A172 (cell line): ENCODE measurements at regions not wholly inside any gene's neighbourhood (a gene's known extent, or its start where the extent isn't known, plus 50 kb on each side); places are given as distances from the start of the nearest gene placed in this dataset.
"Not testable (repeated sequence)": the region's sequence is repeated elsewhere in the genome, so short reads cannot be mapped to it uniquely, and the experiment has no call there.

Source experiments
- DNase-seq: peaks from one replicate; pipeline ENCODE4 v3.0.0-alpha.2; 2015; ENCODE audit warnings: low spot score

GRCh38 chr7:34390103-34390502, 267.9 kb upstream of the NPSR1 start:
- DNase-seq = no peak

DNA sequence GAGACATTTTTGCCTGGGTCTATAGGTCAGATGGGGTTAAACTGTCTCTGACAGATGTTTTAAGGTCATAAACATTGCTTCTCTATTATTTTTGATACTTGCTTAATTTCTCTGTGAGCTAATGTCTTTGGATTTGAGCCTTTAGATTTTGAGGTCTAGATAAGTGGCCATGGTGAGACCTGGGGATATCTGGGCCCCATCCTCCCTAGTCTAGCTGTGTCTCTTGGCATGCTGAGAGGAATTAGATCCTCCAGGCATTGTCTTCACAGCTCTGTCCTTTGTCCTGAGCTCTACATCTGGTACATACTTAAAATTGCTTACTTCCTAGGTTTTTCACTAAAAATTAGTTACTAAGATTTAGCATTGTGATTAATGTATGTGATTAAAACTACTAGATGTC, 265.0 kb upstream of the NPSR1 start:
- no peak for DNase-seq

DNA sequence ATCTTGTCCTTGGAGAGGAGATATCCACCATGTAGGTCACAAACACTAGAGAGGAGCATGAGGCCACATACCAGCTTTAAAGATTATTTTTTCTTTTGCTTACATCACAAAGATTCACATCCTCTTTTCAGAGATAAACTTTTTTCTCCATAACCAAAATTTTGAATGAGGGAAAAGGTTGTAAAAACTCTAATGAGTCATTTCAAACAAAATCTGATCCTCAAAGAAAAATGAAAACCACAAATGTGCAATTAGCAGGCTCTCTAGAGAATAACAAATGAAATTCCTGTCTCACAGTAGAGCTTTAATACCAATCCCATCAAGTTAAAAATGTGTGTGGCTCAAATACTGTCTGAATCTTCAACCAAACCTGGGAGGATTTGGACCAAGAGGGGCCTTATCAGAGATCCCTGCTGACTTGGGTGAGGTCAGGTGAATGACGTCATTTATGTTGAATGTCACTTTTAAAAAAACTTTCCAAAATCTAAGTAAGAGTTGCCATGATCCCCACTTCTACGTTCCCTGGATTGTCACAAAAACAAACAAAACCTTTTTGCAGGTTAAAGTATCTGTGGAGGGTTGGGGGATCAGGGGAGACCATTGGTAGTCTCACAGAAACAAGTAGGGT, 261.5 kb upstream of the NPSR1 start:
- DNase-seq = peak; percentile 35

- no peak for DNase-seq
Measured at GRCh38 chr7:34401776-34402175, 256.2 kb upstream of the NPSR1 start.

DNA sequence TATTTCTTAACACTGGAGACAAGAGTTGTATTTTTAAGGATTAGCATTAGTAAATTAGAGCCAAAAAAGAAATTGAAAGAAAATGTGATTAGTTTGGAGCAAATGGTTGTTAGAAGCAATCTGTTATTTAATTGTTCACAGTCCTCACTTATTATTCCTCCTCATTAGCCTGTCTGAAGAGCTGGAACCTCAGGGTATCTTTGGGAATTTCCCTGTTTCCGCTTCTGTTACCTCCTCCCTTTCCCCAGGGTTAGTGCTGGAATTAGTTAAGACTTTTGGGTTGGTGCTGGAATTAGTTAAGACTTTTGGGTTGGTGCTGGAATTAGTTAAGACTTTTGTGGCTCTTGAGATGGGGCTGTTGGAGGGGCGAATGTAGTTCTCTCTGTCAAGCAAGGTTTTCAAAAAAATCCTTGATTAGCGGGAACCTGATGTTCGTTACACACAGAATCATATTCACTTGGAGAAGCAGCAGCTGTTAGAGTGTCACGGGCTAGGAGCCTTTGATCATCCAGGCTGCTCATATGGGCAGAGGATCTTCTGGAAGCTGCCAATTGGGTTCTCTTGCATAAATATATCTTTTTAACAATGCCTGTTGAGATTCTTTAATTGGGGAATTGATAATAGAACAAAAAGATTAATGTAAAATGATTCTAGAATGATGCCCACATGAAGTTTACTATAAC, 251.0 kb upstream of the NPSR1 start:
- no peak for DNase-seq

DNA sequence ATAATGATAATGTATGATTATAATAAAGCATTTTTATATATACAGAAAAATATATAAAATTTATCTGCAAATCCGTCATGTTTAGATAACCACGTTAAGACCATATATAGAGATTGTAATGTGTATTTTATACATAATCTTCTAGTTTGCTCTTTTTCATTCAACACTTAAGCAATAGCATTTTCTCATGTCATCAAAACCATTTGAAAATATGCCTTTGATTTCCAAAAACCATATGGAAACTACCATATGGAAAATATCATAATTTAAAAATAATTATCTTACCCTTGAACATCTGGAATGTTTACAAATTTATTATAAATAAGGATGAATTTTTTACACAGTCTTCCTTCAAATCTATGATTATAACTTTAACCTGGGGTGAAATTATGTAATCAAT, 250.4 kb upstream of the NPSR1 start:
- DNase-seq = no peak

DNA sequence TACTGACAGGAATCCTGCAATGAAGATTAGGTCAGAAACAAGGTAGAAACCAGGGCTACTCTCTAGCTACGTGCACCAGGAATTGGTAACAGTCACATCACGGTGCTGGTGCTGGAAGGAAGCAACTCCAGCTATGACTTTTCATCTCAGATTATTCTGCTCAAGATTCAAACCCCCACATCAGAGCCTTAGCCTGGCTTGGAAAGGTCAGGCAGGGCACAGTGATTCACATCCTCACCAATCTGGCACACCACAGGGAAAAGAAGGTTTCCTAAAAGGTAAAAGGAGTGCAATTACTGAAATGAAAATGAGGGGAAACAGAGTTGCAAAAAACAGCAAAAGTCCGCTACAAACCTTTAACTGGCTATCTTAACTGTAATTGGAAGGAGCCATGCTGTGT, 240.2 kb upstream of the NPSR1 start:
- peak; percentile 40 for DNase-seq

DNA sequence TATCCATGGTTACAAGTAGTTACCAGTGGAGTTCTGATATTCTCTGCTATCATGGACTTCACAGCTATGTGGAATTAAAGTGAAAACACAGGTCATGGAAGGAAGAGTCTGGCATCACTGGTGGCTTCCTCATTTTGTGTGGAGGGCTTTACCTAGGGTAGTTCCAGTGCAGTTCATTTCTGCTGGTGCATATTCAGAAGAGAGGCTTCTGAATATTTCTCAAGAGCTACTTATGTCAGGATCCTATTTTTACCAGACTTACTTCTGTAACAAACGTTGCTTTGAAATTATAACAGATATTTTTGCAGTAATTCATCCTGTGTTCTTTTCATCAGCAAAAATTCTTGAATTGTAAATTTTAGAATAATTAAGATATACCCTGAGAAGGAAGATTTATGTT, 236.5 kb upstream of the NPSR1 start:
- no peak for DNase-seq

GRCh38 chr7:34425194-34425593, 232.8 kb upstream of the NPSR1 start:
- no peak for DNase-seq

DNA sequence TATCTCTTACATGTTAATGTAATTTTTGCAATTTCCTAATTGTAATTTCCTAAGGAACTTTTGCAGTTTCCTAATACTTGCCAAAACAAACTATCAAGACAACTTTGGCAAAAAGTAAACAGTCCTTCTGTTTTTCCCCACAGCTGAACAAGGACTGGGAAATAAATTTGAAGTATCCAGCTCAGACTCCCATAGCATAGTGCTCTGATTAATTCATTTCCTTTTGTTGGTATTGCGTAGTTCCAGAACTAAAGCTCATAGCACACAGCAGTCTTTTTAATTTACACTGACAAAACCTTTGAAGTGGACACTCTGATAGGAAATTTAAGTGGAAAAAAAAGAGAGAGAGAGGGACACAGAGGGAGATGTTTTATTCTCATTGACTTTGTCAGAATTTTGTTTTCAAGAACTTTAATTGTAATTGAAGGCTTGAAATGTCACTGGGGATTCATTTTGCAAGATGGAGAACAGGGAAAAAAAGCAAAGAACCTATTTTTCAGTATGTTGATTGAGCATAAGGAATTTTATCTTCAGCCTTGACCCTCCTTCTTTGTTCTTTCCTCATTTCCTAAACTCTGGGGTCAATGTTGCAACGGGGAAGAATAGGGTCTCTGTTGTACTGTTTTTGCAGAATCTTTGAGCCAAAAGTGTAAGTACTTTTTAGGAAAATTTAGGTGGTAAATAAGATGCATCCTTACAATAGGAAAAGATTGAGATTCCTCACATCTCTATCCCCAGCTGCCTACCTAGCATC, 232.2 kb upstream of the NPSR1 start:
- DNase-seq = no peak

GRCh38 chr7:34430456-34430855, 227.6 kb upstream of the NPSR1 start:
- DNase-seq = peak; percentile 74

DNA sequence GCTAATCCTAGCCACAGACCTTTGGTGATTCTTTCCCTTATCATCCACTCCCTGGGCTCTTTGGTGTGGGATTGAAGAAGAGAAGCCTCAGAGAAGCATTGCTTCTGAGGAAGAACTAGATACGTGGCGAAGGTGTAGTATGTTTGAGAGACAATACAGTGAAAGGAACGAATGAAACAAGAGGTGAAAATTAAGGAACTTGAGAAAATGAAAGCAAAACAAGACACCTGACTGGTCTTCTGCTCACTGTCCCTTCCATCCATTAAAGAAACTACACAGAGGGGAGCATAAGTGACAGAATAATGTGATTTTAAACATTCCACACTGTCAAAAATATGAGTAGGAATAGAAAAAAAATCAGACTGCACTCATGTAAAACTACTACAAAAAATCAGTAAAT, 219.6 kb upstream of the NPSR1 start:
- DNase-seq = no peak

DNA sequence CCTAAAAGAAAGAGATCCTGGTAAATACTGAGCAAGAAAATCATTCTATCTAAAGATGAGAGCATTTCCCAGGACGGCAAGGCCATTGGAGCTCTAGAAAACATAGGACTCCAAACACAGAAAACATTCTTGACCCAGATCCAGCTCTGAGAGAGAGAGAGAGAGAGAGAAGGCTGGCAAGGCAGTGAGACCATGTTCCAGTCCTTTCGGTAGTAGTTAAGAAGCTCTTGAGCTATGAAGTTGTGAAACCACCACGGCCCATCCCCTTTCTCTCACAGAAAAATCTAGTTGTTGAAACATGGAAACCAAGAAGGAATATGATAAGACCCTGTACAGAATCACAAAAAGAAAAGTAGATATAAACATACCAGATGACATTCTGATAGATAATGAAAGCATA, 212.4 kb upstream of the NPSR1 start:
- no peak for DNase-seq

GRCh38 chr7:34448531-34448930, 209.5 kb upstream of the NPSR1 start:
- not testable (repeated sequence) for DNase-seq

DNA sequence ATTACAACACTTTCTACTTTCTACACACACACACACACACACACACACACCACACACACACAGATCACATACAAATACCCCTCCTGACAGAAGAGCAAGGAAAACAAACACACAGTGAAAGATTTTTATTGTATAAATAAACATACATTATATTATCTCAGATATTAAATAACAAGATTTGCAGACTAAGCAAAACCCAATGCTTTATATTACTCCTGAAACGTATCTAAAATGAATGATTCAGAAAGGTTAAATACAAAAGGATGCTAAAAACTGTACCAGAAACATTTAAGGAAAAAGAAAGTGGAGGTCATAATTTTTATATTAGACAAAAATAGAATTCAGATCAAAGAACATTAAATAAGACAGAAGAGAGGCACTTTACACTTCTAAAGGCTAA, 208.3 kb upstream of the NPSR1 start:
- no peak for DNase-seq

- no peak for DNase-seq
Measured at GRCh38 chr7:34451183-34451582, 206.8 kb upstream of the NPSR1 start.

GRCh38 chr7:34451923-34452322, 206.1 kb upstream of the NPSR1 start:
- peak; percentile 87 for DNase-seq

DNA sequence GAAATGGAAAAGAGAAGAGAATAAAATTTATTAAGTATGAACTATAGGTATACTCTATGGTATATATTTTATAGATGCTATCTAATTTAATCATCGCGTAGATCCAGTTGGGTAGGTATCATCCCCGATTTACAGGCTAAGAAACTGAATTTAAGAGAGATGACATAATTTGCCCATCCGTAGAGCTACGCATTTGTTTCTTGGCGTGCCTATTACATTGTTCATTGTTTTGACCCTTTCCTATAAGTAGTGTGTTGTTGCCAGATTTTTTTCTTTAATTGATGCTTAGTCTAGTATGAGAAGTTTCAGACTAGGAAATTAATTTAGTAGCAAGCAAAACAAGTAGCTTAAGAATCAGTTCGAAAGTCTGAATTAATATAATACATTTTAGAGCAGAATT, 205.7 kb upstream of the NPSR1 start:
- DNase-seq = no peak

DNA sequence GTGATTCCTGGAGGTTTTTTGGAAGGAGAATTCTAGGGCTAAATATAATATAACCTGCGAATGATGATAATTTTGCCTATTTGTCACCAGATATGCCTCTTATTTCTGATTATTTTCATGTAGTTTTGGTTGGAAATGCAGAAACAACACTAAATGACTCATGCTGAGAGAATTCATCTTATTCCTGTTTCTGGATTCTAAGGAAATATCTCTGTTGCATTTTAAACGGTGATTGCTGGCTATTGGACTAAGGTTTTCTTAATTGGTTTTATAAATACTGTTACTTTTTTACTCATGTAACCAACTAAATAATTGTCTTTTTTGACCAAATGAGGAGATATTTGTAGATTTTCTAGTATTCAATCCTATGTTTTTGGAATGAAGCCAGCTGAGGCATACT, 204.9 kb upstream of the NPSR1 start:
- DNase-seq = peak; percentile 42

- DNase-seq = no peak
Measured at GRCh38 chr7:34454381-34454780, 203.6 kb upstream of the NPSR1 start.

DNA sequence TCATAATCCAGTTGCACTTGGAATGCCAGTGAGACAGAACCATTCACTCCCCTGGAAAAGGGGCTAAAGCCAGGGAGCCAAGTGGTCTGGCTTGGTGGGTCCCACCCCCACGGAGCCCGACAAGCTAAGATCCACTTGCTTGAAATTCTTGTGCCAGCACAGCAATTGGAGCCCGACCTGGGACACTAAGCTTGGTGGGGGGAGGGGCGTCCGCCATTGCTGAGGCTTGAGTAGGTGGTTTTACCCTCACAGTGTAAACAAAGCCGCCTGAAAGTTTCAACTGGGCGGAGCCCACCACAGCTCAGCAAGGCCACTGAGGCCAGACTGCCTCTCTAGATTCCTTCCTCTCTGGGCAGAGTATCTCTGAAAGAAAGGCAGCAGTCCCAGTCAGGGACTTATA, 200.7 kb upstream of the NPSR1 start:
- no peak for DNase-seq

GRCh38 chr7:34463830-34464229, 194.2 kb upstream of the NPSR1 start:
- peak; percentile 53 for DNase-seq

GRCh38 chr7:34471844-34472243, 186.2 kb upstream of the NPSR1 start:
- no peak for DNase-seq
